NCI-H748 treated with DMSO at 0.1 percent for 48 hours (cell line): ENCODE measurements at regions not wholly inside any gene's neighbourhood (a gene's known extent, or its start where the extent isn't known, plus 50 kb on each side); places are given as distances from the start of the nearest gene placed in this dataset.
"Not testable (repeated sequence)": the region's sequence is repeated elsewhere in the genome, so short reads cannot be mapped to it uniquely, and the experiment has no call there.

Experiments
- DNase-seq: peaks from one replicate; lab custom pipeline; 2025; lab: John Stamatoyannopoulos, UW

- not testable (repeated sequence) for DNase-seq
These were observed 256.9 kb downstream of the ANKRD60 start for GRCh38 chr20:57971583-57971982.

GRCh38 chr20:57970856-57971255 is 257.6 kb downstream of the ANKRD60 start:
- no peak for DNase-seq

GRCh38 chr20:57970116-57970515 is 258.3 kb downstream of the ANKRD60 start:
- DNase-seq = no peak

- DNase-seq = no peak
These were observed 258.3 kb upstream of the PMEPA1 start for GRCh38 chr20:57968120-57968519.

GRCh38 chr20:57967364-57967763 is 257.5 kb upstream of the PMEPA1 start:
- DNase-seq = no peak

- DNase-seq = no peak
These were observed 256.8 kb upstream of the PMEPA1 start for GRCh38 chr20:57966620-57967019.

- no peak for DNase-seq
These were observed 255.6 kb upstream of the PMEPA1 start for GRCh38 chr20:57965441-57965840.

- no peak for DNase-seq
These were observed 254.4 kb upstream of the PMEPA1 start for GRCh38 chr20:57964011-57964862.

- DNase-seq = no peak
These were observed 251.2 kb upstream of the PMEPA1 start for GRCh38 chr20:57960803-57961575.

GRCh38 chr20:57959589-57959988 is 249.8 kb upstream of the PMEPA1 start:
- DNase-seq = no peak

GRCh38 chr20:57959018-57959417 is 249.2 kb upstream of the PMEPA1 start:
- no peak for DNase-seq

- DNase-seq = no peak
These were observed 248.2 kb upstream of the PMEPA1 start for GRCh38 chr20:57958050-57958420.

GRCh38 chr20:57957411-57958049 is 247.7 kb upstream of the PMEPA1 start:
- no peak for DNase-seq

- DNase-seq = no peak
These were observed 243.8 kb upstream of the PMEPA1 start for GRCh38 chr20:57953638-57954037.

- no peak for DNase-seq
These were observed 242.3 kb upstream of the PMEPA1 start for GRCh38 chr20:57952136-57952535.

GRCh38 chr20:57951549-57951948 is 241.7 kb upstream of the PMEPA1 start:
- DNase-seq = no peak

- DNase-seq = no peak
These were observed 241.1 kb upstream of the PMEPA1 start for GRCh38 chr20:57950764-57951485.

- DNase-seq = no peak
These were observed 238.6 kb upstream of the PMEPA1 start for GRCh38 chr20:57948180-57948955.

- DNase-seq = no peak
These were observed 237.8 kb upstream of the PMEPA1 start for GRCh38 chr20:57947421-57948179.

GRCh38 chr20:57946559-57947315 is 236.9 kb upstream of the PMEPA1 start:
- DNase-seq = no peak
